ENCODE measurements at regions not wholly inside any gene's neighbourhood (a gene's known extent, or its start where the extent isn't known, plus 50 kb on each side); places are given as distances from the start of the nearest gene placed in this dataset.

- TF ChIP-seq CTCF (conservative IDR thresholded peaks at IDR 0.05; ENCODE audit: low read length) (no peak), EZH2phosphoT487 (IDR thresholded peaks at IDR 0.05; ENCODE audit: borderline replicate concordance, low read depth, low read length) (no peak)
Observed at GRCh38 chr6:155520078-155520477, 64.4 kb upstream of the NOX3 start.

Measured in OCI-LY7 (cell line).